Hepatocyte (in vitro differentiated cells): ENCODE measurements at regions not wholly inside any gene's neighbourhood (a gene's known extent, or its start where the extent isn't known, plus 50 kb on each side); places are given as distances from the start of the nearest gene placed in this dataset.

ENCODE experiments used
- DNase-seq: peaks from one replicate; pipeline ENCODE4 v3.0.0-alpha.2; 2016; ENCODE audit warnings: low spot score
- H2AFZ ChIP-seq: fragments of 200-600 bp; sonication (generic); 2 replicates; pipeline ENCODE4 v1.6.0; 2016; ENCODE audit warnings: antibody characterized with exemption, mild to moderate bottlenecking
- H3K27ac ChIP-seq: fragments of 200-600 bp; sonication (generic); 2 replicates; pipeline ENCODE4 v1.5.1; 2016; ENCODE audit warnings: mild to moderate bottlenecking
- H3K27me3 ChIP-seq: fragments of 200-600 bp; sonication (generic); 2 replicates; pipeline ENCODE4 v1.6.1; 2016
- H3K36me3 ChIP-seq: fragments of 200-600 bp; sonication (generic); replicated peaks from 2 replicates; pipeline ENCODE4 v1.5.1; 2016; ENCODE audit warnings: low read depth; ENCODE audit not compliant: insufficient read depth
- H3K4me1 ChIP-seq: fragments of 200-600 bp; sonication (generic); 2 replicates; pipeline ENCODE4 v1.5.1; 2016; ENCODE audit warnings: mild to moderate bottlenecking, moderate library complexity; ENCODE audit not compliant: insufficient read depth
- H3K4me2 ChIP-seq: fragments of 200-600 bp; sonication (generic); 2 replicates; pipeline ENCODE4 v1.6.0; 2016
- H3K4me3 ChIP-seq: fragments of 200-600 bp; sonication (generic); 2 replicates; pipeline ENCODE4 v1.5.1; 2016; ENCODE audit warnings: mild to moderate bottlenecking
- H3K79me2 ChIP-seq: fragments of 200-600 bp; sonication (generic); 2 replicates; pipeline ENCODE4 v1.6.0; 2017; ENCODE audit warnings: mild to moderate bottlenecking
- H3K9me2 ChIP-seq: fragments of 200-600 bp; sonication (generic); replicated peaks from 2 replicates; pipeline ENCODE4 v1.6.0; 2017; ENCODE audit warnings: mild to moderate bottlenecking; ENCODE audit not compliant: insufficient read depth
- H3K9me3 ChIP-seq: fragments of 200-600 bp; sonication (generic); 2 replicates; pipeline ENCODE4 v1.5.1; 2016; ENCODE audit warnings: low read depth, mild to moderate bottlenecking
- H4K20me1 ChIP-seq: fragments of 200-600 bp; sonication (generic); 2 replicates; pipeline ENCODE4 v1.6.0; 2016; ENCODE audit warnings: mild to moderate bottlenecking; ENCODE audit not compliant: insufficient read depth, poor library complexity, severe bottlenecking
- CTCF ChIP-seq: fragments of 200-600 bp; sonication (generic); IDR thresholded peaks from 2 replicates; pipeline ENCODE4 v1.5.1; 2016; ENCODE audit warnings: antibody characterized with exemption, mild to moderate bottlenecking; ENCODE audit not compliant: poor library complexity
- EZH2 ChIP-seq: fragments of 200-600 bp; sonication (generic); IDR thresholded peaks from 2 replicates; pipeline ENCODE4 v1.6.1; 2016; ENCODE audit warnings: antibody characterized with exemption, mild to moderate bottlenecking, borderline replicate concordance
- EZH2phosphoT487 ChIP-seq: fragments of 200-600 bp; sonication (generic); IDR thresholded peaks from one replicate; pipeline ENCODE4 v1.6.1; 2018; ENCODE audit warnings: antibody characterized with exemption, mild to moderate bottlenecking, low read depth, moderate library complexity; ENCODE audit not compliant: unreplicated experiment, severe bottlenecking
- WGBS: methylation state at CpG from one replicate; pipeline ENCODE4 v1.1.6; 2016; ENCODE audit warnings: low lambda C conversion rate; ENCODE audit errors: missing lambda C conversion rate; 5-methylcytosine and 5-hydroxymethylcytosine counted together

- no peaks in the 10 kb centered on the region for H3K9me3 ChIP-seq
- H3K4me3 ChIP-seq = no peak overlapping the region
- no peak for TF ChIP-seq CTCF
- TF ChIP-seq EZH2 = no peak
- TF ChIP-seq EZH2phosphoT487 = no peak
- H3K27me3 ChIP-seq = no peaks in the 10 kb centered on the region
- no peaks in the 10 kb centered on the region for H4K20me1 ChIP-seq
- no peaks in the 10 kb centered on the region for H3K79me2 ChIP-seq
- no peak overlapping the region for H3K27ac ChIP-seq
- no peaks in the 10 kb centered on the region for H3K9me2 ChIP-seq
- H3K36me3 ChIP-seq = no peaks in the 10 kb centered on the region
- WGBS = 97% methylated on average over 9 of the region's 9 CpGs
- no peak for DNase-seq
- no peak overlapping the region for H2AFZ ChIP-seq
- no peak overlapping the region for H3K4me2 ChIP-seq
- no peaks in the 10 kb centered on the region for H3K4me1 ChIP-seq
Observed at GRCh38 chr2:8374782-8375181, 307.1 kb upstream of the ID2 start.

- Histone ChIP-seq H3K9me3 (no peaks in the 10 kb centered on the region), H4K20me1 (no peaks in the 10 kb centered on the region), H3K4me1 (no peaks in the 10 kb centered on the region), H3K4me3 (no peak overlapping the region), H3K4me2 (no peak overlapping the region), H2AFZ (no peak overlapping the region), H3K27ac (no peak overlapping the region), H3K79me2 (no peaks in the 10 kb centered on the region), H3K27me3 (no peaks in the 10 kb centered on the region), H3K36me3 (no peaks in the 10 kb centered on the region), H3K9me2 (no peaks in the 10 kb centered on the region)
- no peak for DNase-seq
- 96% methylated on average over 11 of the region's 11 CpGs for WGBS
- TF ChIP-seq EZH2phosphoT487 = no peak
- TF ChIP-seq EZH2 = no peak
- no peak for TF ChIP-seq CTCF
Observed at GRCh38 chr2:8376603-8377410, 305.0 kb upstream of the ID2 start.

GRCh38 chr2:8378016-8378810 lies 303.6 kb upstream of the ID2 start:
- Histone ChIP-seq H3K27ac (no peak overlapping the region), H3K9me2 (no peaks in the 10 kb centered on the region), H3K27me3 (no peaks in the 10 kb centered on the region), H4K20me1 (no peaks in the 10 kb centered on the region), H3K36me3 (no peaks in the 10 kb centered on the region), H3K79me2 (no peaks in the 10 kb centered on the region), H3K4me2 (no peak overlapping the region), H3K4me3 (no peak overlapping the region), H2AFZ (no peak overlapping the region), H3K4me1 (no peaks in the 10 kb centered on the region), H3K9me3 (no peaks in the 10 kb centered on the region)
- no peak for DNase-seq
- TF ChIP-seq EZH2phosphoT487 (no peak), CTCF (no peak), EZH2 (no peak)
- WGBS = 90% methylated on average over 9 of the region's 9 CpGs
